ENCODE measurements at regions not wholly inside any gene's neighbourhood (a gene's known extent, or its start where the extent isn't known, plus 50 kb on each side); places are given as distances from the start of the nearest gene placed in this dataset.
A peak's percentile ranks its signal among the peaks of the same experiment; 100 is the strongest.
"Not testable (repeated sequence)": the region's sequence is repeated elsewhere in the genome, so short reads cannot be mapped to it uniquely, and the experiment has no call there.

DNA sequence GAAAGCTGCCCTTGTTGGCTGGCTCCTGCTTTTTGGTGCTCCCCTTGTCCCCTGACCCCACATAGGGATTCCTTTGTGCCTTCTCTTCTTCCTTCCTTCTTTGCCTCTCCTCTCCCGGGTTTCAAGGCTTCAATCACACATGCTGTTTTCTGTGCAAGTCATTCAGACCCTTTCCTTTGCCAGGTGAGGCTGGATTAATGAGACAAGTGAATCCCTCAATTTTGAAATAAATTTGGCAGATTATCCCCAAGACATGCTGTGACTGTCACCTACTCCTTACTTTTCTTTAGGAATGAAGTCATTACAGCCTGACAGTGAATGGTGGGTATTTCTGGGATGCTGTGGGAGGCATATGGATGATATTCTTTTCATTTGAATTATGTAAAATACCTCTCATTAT, 259.0 kb upstream of the RGMA start:
- no peak overlapping the region for H3K4me3 ChIP-seq
- no peak overlapping the region for H3K27ac ChIP-seq
- no peaks in the 10 kb centered on the region for H3K27me3 ChIP-seq
- H3K4me1 ChIP-seq: no peaks in the 10 kb centered on the region
- no peak for DNase-seq (ENCODE audit: low spot score in 2 of 2)
- 36 to 43% methylated on average over 1 of the region's 1 CpG for whole genome bisulfite sequencing, 2 donors
- H3K9me3 ChIP-seq: peaks cover 0 to 5% (median 0%) of the 10 kb centered on the region in 4 donors
- TF ChIP-seq EP300 (IDR thresholded peaks at IDR 0.05) (no peak), POLR2A (IDR thresholded peaks at IDR 0.05) (no peak)
- TF ChIP-seq, protein P1, sequence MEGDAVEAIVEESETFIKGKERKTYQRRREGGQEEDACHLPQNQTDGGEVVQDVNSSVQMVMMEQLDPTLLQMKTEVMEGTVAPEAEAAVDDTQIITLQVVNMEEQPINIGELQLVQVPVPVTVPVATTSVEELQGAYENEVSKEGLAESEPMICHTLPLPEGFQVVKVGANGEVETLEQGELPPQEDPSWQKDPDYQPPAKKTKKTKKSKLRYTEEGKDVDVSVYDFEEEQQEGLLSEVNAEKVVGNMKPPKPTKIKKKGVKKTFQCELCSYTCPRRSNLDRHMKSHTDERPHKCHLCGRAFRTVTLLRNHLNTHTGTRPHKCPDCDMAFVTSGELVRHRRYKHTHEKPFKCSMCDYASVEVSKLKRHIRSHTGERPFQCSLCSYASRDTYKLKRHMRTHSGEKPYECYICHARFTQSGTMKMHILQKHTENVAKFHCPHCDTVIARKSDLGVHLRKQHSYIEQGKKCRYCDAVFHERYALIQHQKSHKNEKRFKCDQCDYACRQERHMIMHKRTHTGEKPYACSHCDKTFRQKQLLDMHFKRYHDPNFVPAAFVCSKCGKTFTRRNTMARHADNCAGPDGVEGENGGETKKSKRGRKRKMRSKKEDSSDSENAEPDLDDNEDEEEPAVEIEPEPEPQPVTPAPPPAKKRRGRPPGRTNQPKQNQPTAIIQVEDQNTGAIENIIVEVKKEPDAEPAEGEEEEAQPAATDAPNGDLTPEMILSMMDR (IDR thresholded peaks at IDR 0.05): no peak
- no peaks in the 10 kb centered on the region for H3K36me3 ChIP-seq

DNA sequence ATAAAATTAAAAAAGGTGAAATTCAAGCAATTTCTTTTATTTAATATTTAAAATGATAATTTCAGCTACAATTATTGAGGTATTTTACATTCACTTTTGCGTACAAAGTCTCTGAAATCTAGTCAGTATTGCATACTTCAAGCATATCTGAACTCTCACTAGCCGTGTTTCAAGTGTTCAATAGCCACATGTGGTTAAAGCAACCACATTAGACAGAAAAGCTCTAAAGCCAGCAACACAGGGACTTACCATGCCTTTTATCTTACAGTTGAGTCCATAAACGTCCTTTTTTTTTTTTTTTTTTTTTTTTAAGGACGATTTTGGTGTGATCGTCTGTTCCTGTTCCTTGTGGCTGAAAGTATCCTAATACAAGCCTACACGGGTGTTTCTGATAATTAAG, 257.0 kb upstream of the RGMA start:
- no peaks in the 10 kb centered on the region for H3K4me1 ChIP-seq
- WGBS, 2 donors: 67 to 72% methylated on average over 6 of the region's 6 CpGs
- H3K9me3 ChIP-seq: peaks cover 0 to 1% (median 0%) of the 10 kb centered on the region in 4 donors
- TF ChIP-seq, protein P1 (IDR thresholded peaks at IDR 0.05): no peak
- TF ChIP-seq EP300 (IDR thresholded peaks at IDR 0.05): no peak
- TF ChIP-seq POLR2A (IDR thresholded peaks at IDR 0.05): no peak
- no peak overlapping the region for H3K4me3 ChIP-seq
- no peak for DNase-seq (ENCODE audit: low spot score in 2 of 2)
- no peaks in the 10 kb centered on the region for H3K27me3 ChIP-seq
- no peaks in the 10 kb centered on the region for H3K36me3 ChIP-seq
- H3K27ac ChIP-seq: no peak overlapping the region

DNA sequence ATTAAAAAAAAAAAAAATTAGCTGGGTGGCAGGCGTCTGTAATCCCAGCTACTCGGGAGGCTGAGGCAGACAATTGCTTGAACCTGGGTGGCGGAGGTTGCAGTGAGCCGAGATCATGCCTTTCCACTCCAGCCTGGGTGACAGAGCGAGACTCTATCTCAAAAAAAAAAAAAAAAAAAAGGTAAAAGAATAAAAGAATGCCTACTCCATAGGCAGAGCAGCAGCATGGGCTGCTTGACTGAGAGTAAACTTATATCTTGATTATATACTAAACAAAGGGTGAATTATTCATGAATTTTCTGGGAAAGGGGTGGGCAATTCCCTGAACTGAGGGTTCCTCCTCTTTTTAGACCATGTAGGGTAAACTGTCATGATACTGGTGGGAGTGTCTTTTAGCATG, 254.4 kb upstream of the RGMA start:
- DNase-seq (ENCODE audit: low spot score in 2 of 2); H3K36me3 ChIP-seq; H3K9me3 ChIP-seq; H3K4me3 ChIP-seq; H3K27me3 ChIP-seq; H3K4me1 ChIP-seq; H3K27ac ChIP-seq: not testable (repeated sequence)
- WGBS, 2 donors: 87% methylated on average over 5 of the region's 5 CpGs

DNA sequence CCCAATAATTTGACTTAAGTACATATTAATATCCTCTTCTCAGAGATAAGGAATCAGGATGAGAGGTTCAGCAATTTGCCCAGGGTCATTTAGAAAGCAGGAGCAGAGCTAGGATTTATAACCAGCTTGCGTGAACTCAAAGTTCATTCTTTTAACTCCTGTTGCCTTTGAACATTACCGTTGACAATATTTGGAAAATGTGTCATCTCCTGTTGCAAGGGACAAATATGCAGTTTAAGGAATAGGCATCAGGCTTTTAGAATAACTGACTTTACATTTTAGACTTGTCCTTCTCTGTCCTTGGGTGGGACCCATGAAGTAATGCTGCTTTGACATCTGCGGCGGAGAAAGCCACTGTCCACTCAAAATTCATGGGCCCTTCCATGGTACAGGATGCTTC, 252.2 kb upstream of the RGMA start:
- no peaks in the 10 kb centered on the region for H3K4me1 ChIP-seq
- no peaks in the 10 kb centered on the region for H3K27me3 ChIP-seq
- H3K9me3 ChIP-seq: no peaks in the 10 kb centered on the region
- no peak overlapping the region for H3K27ac ChIP-seq
- H3K4me3 ChIP-seq: no peak overlapping the region
- no peaks in the 10 kb centered on the region for H3K36me3 ChIP-seq
- whole genome bisulfite sequencing, 2 donors: 95 to 99% methylated on average over 4 of the region's 4 CpGs
- DNase-seq (ENCODE audit: low spot score in 2 of 2): no peak
- TF ChIP-seq, protein P1 (IDR thresholded peaks at IDR 0.05): no peak
- no peak for TF ChIP-seq POLR2A (IDR thresholded peaks at IDR 0.05)
- TF ChIP-seq EP300 (IDR thresholded peaks at IDR 0.05): no peak

DNA sequence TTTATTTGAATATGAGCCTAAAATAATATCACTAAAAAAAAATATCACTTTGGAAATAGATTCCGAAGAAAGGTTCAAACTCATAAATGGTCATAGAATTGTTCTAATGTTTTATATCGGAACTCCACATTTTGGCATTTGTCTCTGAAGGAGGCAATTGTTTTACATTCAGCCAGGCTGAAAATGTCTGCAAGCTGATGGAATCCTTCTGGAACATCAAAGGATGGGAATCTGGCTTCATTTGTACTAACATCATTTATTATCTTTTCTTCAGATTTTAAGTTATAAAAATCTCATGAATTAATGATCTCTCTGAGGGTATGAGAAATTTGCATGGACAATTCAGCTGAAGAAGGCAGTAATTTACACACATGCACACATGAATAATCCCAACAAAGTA, 251.4 kb upstream of the RGMA start:
- Histone ChIP-seq H3K36me3 (no peaks in the 10 kb centered on the region), H3K9me3 (no peaks in the 10 kb centered on the region), H3K4me3 (no peak overlapping the region), H3K27me3 (no peaks in the 10 kb centered on the region), H3K4me1 (no peaks in the 10 kb centered on the region), H3K27ac (no peak overlapping the region)
- TF ChIP-seq, protein P1 (IDR thresholded peaks at IDR 0.05): no peak
- TF ChIP-seq EP300 (IDR thresholded peaks at IDR 0.05): no peak
- WGBS, 2 donors: 26 to 37% methylated on average over 2 of the region's 2 CpGs
- DNase-seq (ENCODE audit: low spot score in 2 of 2): no peak

GRCh38 chr15:93333796-93334195, 244.8 kb upstream of the RGMA start:
- Histone ChIP-seq H3K27me3 (peaks cover 0 to 26% of the 10 kb centered on the region in 2 donors), H3K27ac (no peak overlapping the region), H3K4me3 (no peak overlapping the region), H3K4me1 (peaks cover 0 to 12% (median 0%) of the 10 kb centered on the region in 4 donors), H3K36me3 (no peaks in the 10 kb centered on the region), H3K9me3 (no peaks in the 10 kb centered on the region)
- DNase-seq (ENCODE audit: low spot score in 2 of 2): peak in 1 of 2 donors; percentile 8
- no peak for TF ChIP-seq POLR2A (IDR thresholded peaks at IDR 0.05)
- TF ChIP-seq, protein P1 (IDR thresholded peaks at IDR 0.05): peak in 1 of 5 experiments; percentile 22
- WGBS, 2 donors: 30 to 34% methylated on average over 6 of the region's 6 CpGs

DNA sequence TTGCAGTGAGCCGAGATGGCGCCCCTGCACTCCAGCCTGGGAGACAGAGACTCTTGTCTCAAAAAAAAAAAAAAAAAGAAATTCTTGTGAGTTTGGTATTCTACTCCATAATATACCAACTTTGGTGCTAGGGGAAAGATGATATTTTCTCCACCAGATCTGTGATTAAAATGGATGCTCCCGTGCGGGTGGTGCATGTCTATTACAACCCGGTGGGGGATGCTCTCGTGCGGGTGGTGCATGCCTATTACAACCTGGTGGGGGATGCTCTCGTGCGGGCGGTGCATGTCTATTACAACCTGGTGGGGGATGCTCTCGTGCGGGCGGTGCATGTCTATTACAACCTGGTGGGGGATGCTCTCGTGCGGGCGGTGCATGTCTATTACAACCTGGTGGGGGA, 244.1 kb upstream of the RGMA start:
- 28 to 42% methylated on average over 10 to 14 of the region's 16 CpGs for WGBS, 2 donors
- H3K9me3 ChIP-seq; H3K36me3 ChIP-seq; H3K4me3 ChIP-seq; DNase-seq (ENCODE audit: low spot score in 2 of 2); H3K27ac ChIP-seq: not testable (repeated sequence)
- Histone ChIP-seq H3K4me1 (peaks cover 0 to 12% (median 0%) of the 10 kb centered on the region in 4 donors), H3K27me3 (peaks cover 0 to 26% of the 10 kb centered on the region in 2 donors)

Data from tibial nerve (tissue), 4 donors.